HepG2 (cell line): ENCODE measurements at regions not wholly inside any gene's neighbourhood (a gene's known extent, or its start where the extent isn't known, plus 50 kb on each side); places are given as distances from the start of the nearest gene placed in this dataset.

ENCODE experiments used
- ASH2L ChIP-seq: fragments of 300-600, 200-600 bp; sonication (generic); IDR thresholded peaks from 2 replicates; pipeline ENCODE4 v1.7.0; 2017; ENCODE audit warnings: low read depth, mild to moderate bottlenecking, moderate library complexity, mixed read lengths, low read length; ENCODE audit not compliant: insufficient read length
- CEBPB ChIP-seq: IDR thresholded peaks from 2 replicates; pipeline ENCODE4 v1.6.1; 2011; ENCODE audit warnings: low read depth, low read length, improper control_type of control experiment, borderline replicate concordance
- NR2F1 ChIP-seq, 2 experiments: fragments of 450-650 bp in 1 of 2; formaldehyde crosslinking in 1 of 2; IDR thresholded peaks; 2 replicates each; pipeline versions ENCODE4 v1.5.0 to v1.6.1; 2016 to 2020; ENCODE audit warnings: mild to moderate bottlenecking in 1 of 2, missing compliant biosample characterization in 1 of 2, missing genetic modification reagents in 1 of 2, moderate library complexity in 1 of 2
- RELA ChIP-seq: sonication (generic); formaldehyde crosslinking; IDR thresholded peaks from 2 replicates; pipeline ENCODE4 v1.4.0; 2020; ENCODE audit warnings: missing genetic modification reagents

DNA sequence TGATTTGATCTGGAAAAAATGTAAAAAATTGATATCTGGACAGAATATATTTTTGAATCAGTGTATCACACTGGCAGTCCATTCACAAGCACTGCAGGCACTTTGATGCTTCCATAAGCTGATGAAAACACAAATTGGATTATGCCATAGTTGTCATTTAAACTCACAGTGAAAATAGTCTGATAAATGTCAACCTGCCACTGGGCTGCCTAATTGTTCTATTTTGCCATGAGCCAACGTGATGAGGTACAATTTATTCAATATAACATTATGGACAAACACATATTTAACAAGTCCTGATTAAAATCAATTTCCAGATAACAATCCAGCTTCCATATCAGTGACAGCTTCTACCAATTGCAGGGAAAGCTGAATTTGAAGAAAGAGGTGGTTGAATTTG, 1244.9 kb downstream of the EFNB2 start:
- TF ChIP-seq CEBPB: no peak
- TF ChIP-seq RELA (CRISPR knock-in tag): no peak
- no peak for TF ChIP-seq NR2F1 (CRISPR knock-in tag; IDR thresholded peaks at IDR 0.05)
- no peak for TF ChIP-seq ASH2L
